Suprapubic skin (tissue), 4 donors: ENCODE measurements at regions not wholly inside any gene's neighbourhood (a gene's known extent, or its start where the extent isn't known, plus 50 kb on each side); places are given as distances from the start of the nearest gene placed in this dataset.

Source experiments
- CTCF ChIP-seq, 2 donors: fragments of 200-600 bp in 1 of 2; fragments of 450-650 bp in 1 of 2; sonication (generic) in 1 of 2; IDR thresholded peaks; one replicate each; pipeline ENCODE4 v1.5.1; 2016 to 2019; ENCODE audit warnings: antibody characterized with exemption in 2 of 2, mild to moderate bottlenecking in 1 of 2, moderate library complexity in 1 of 2
- EP300 ChIP-seq: sonication (generic); formaldehyde crosslinking; IDR thresholded peaks from one replicate; pipeline ENCODE4 v1.6.1; 2017; ENCODE audit warnings: antibody characterized with exemption
- POLR2A ChIP-seq, 2 donors: fragments of 450-650 bp; IDR thresholded peaks; one replicate each; pipeline ENCODE4 v1.6.1; 2017; ENCODE audit warnings: antibody characterized with exemption in 2 of 2, mild to moderate bottlenecking in 2 of 2, moderate library complexity in 2 of 2
- POLR2AphosphoS5 ChIP-seq, 3 donors: sonication (generic); formaldehyde crosslinking; IDR thresholded peaks; one replicate each; pipeline ENCODE4 v1.6.1; 2017; ENCODE audit warnings: antibody characterized with exemption in 3 of 3

- no peak for TF ChIP-seq POLR2AphosphoS5 (IDR thresholded peaks at IDR 0.05)
- no peak for TF ChIP-seq CTCF (IDR thresholded peaks at IDR 0.05)
- TF ChIP-seq POLR2A (IDR thresholded peaks at IDR 0.05), result no peak
- no peak for TF ChIP-seq EP300
These were observed 167.4 kb upstream of the PRMT6 start for GRCh38 chr1:106889059-106889458.
